CD8-positive, alpha-beta memory T cell (primary cell): ENCODE measurements at regions not wholly inside any gene's neighbourhood (a gene's known extent, or its start where the extent isn't known, plus 50 kb on each side); places are given as distances from the start of the nearest gene placed in this dataset.

Source experiments
- CTCF ChIA-PET: fragments of 350-600 bp; sonication (Branson Sonifier 250); formaldehyde crosslinking; loops from one replicate; lab custom pipeline; 2021; ENCODE audit warnings: antibody characterized with exemption; lab: Charles Lee
- POLR2A ChIA-PET: fragments of 350-600 bp; sonication (Branson Sonifier 250); formaldehyde crosslinking; loops from one replicate; lab custom pipeline; 2021; ENCODE audit warnings: antibody characterized with exemption; lab: Charles Lee
- DNase-seq, 5 donors: peaks; one replicate each; pipeline versions ENCODE4 v3.0.0 to v3.0.0-alpha.2; 2020 to 2022; ENCODE audit warnings: mixed read lengths in 1 of 5
- H3K27ac ChIP-seq: one replicate; pipeline ENCODE4 v1.7.0; 2013; ENCODE audit warnings: low read depth, mild to moderate bottlenecking, low read length, moderate library complexity
- H3K27me3 ChIP-seq: 2 replicates; pipeline ENCODE4 v1.7.0; 2013; ENCODE audit warnings: low read length, mild to moderate bottlenecking; ENCODE audit not compliant: insufficient read depth, poor library complexity, severe bottlenecking
- H3K36me3 ChIP-seq: 2 replicates; pipeline ENCODE4 v1.7.0; 2013; ENCODE audit warnings: mild to moderate bottlenecking, low read length, moderate library complexity; ENCODE audit not compliant: insufficient read depth
- H3K4me1 ChIP-seq: 2 replicates; pipeline ENCODE4 v1.7.0; 2013; ENCODE audit warnings: mild to moderate bottlenecking, low read length, moderate library complexity; ENCODE audit not compliant: insufficient read depth
- H3K4me3 ChIP-seq: 2 replicates; pipeline ENCODE4 v1.7.0; 2013; ENCODE audit warnings: mild to moderate bottlenecking, low read length
- H3K9me3 ChIP-seq: 2 replicates; pipeline ENCODE4 v1.7.0; 2013; ENCODE audit warnings: mild to moderate bottlenecking, low read length
- H3K27ac Mint-ChIP-seq, 8 donors: one replicate each; pipeline ENCODE4 v1.8.0; 2020 to 2021; ENCODE audit warnings: mixed read lengths in 8 of 8, mild to moderate bottlenecking in 6 of 8, inconsistent platforms in 3 of 8, moderate library complexity in 3 of 8
- H3K27me3 Mint-ChIP-seq, 2 donors: one replicate each; pipeline ENCODE4 v1.8.0; 2020 to 2021; ENCODE audit warnings: mixed read lengths in 2 of 2, mild to moderate bottlenecking in 1 of 2, moderate library complexity in 1 of 2
- H3K36me3 Mint-ChIP-seq, 3 donors: one replicate each; pipeline ENCODE4 v1.8.0; 2020 to 2021; ENCODE audit warnings: mixed read lengths in 3 of 3, inconsistent platforms in 1 of 3, mild to moderate bottlenecking in 1 of 3
- H3K4me1 Mint-ChIP-seq, 3 donors: one replicate each; pipeline ENCODE4 v1.8.0; 2020 to 2021; ENCODE audit warnings: mixed read lengths in 3 of 3, inconsistent platforms in 1 of 3, mild to moderate bottlenecking in 1 of 3
- H3K4me3 Mint-ChIP-seq, 7 donors: one replicate each; pipeline ENCODE4 v1.8.0; 2020 to 2021; ENCODE audit warnings: mixed read lengths in 7 of 7, mild to moderate bottlenecking in 6 of 7, moderate library complexity in 4 of 7, inconsistent platforms in 2 of 7
- H3K9me3 Mint-ChIP-seq, 5 donors: one replicate each; pipeline ENCODE4 v1.8.0; 2020 to 2022; ENCODE audit warnings: mixed read lengths in 5 of 5, mild to moderate bottlenecking in 3 of 5, moderate library complexity in 2 of 5, inconsistent platforms in 1 of 5

DNA sequence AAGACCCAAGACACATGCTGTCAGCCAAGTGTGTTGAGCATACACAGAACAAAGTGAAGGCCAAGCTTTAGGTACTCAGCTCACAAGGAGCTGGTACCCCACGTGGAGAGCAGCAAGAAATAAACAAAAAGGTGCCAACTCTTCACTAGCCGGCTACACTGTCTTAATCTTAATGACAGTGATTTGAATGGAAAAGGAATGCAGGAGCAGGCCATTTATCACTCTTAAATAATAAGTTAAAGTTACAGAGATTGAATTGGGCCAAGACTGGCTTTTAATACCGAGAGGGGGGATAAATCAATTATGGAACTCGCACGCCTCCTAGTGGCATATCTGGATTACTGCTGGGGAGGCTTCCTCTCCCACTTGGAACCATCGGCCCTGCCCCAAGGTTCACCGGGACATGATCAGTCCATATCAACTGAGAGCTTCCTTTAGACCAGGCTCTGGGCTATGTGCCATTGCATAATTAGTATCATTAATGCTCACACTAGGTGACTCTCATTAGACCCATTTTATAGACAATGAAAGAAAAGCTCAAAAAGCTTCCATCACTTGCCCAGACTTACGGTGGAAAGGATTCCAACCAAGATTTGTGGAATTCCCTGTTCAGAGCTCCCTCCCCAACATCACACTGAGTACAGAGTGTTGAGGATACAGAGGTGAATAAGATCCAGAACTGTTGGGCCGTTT lies 94.0 kb downstream of the ACTL7B start:
- no peak for DNase-seq
- H3K27me3 Mint-ChIP-seq: peaks cover 4 to 6% of the 10 kb centered on the region in 2 donors
- no peak overlapping the region for H3K4me3 Mint-ChIP-seq
- peaks cover 0 to 3% (median 0%) of the 10 kb centered on the region in 3 donors for H3K36me3 Mint-ChIP-seq
- H3K27ac Mint-ChIP-seq: no peak overlapping the region
- no peaks in the 10 kb centered on the region for H3K27me3 ChIP-seq
- H3K9me3 ChIP-seq: no peaks in the 10 kb centered on the region
- POLR2A ChIA-PET: no interaction called here
- CTCF ChIA-PET: interaction anchor here (1.4 kb wide), 1 partner anchor 13 kb away, joined by 3 read pairs; no protein-coding TSS in a partner anchor
- H3K4me1 ChIP-seq: no peaks in the 10 kb centered on the region
- H3K9me3 Mint-ChIP-seq: peaks cover 0 to 3% (median 1%) of the 10 kb centered on the region in 5 donors
- no peaks in the 10 kb centered on the region for H3K36me3 ChIP-seq
- peaks cover 0 to 4% (median 0%) of the 10 kb centered on the region in 3 donors for H3K4me1 Mint-ChIP-seq
- no peak overlapping the region for H3K4me3 ChIP-seq
- H3K27ac ChIP-seq: no peak overlapping the region

DNA sequence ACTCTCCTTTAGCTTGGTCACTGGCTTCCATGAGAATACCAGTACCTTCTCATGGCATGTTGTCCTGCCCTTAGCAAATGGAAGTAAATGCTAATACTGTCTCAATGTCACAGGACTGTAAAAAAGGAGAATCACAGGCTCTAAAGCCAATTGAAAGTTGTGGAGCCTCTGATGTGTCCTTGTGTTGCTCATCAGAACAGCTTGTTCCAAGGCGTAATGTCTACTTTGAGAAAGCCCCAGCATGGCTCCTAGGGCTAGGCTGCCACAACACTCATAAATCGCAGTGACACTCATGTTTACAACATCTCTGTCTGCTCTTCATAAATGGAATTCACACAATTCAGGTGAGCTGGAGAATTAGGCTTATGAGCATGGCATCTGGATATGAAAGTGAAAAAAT lies 94.9 kb downstream of the ACTL7B start:
- H3K4me1 ChIP-seq: no peaks in the 10 kb centered on the region
- Mint-ChIP-seq H3K36me3 (peaks cover 0 to 3% (median 0%) of the 10 kb centered on the region in 3 donors), H3K27me3 (peaks cover 4 to 5% of the 10 kb centered on the region in 2 donors), H3K27ac (no peak overlapping the region), H3K4me1 (peaks cover 0 to 4% (median 0%) of the 10 kb centered on the region in 3 donors), H3K4me3 (no peak overlapping the region), H3K9me3 (peaks cover 0 to 3% (median 1%) of the 10 kb centered on the region in 5 donors)
- DNase-seq: no peak
- CTCF ChIA-PET: interaction anchor here (1.4 kb wide), 1 partner anchor 14 kb away, joined by 3 read pairs; no protein-coding TSS in a partner anchor
- no peak overlapping the region for H3K27ac ChIP-seq
- H3K4me3 ChIP-seq: no peak overlapping the region
- H3K36me3 ChIP-seq: no peaks in the 10 kb centered on the region
- POLR2A ChIA-PET: no interaction called here
- no peaks in the 10 kb centered on the region for H3K9me3 ChIP-seq
- H3K27me3 ChIP-seq: no peaks in the 10 kb centered on the region

DNA sequence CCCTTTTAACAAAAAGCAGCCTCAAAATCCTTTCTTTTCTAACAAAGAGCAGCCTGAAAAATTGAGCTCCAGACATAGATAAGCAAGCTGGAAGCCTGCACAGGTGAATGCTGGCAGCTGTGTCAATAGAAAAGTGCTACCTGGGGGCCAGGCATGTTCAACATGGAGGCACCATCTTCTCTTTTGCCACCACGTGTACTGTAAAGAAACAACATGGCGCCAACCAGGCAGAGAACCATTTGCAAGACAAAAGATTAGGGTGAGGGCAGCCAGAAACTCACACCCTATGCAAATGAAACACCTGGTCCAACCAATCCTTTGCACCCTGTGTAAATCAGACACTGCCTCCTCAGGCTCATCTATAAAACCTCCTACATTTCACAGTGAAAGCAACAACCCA lies 96.0 kb downstream of the ACTL7B start:
- no peak overlapping the region for H3K27ac ChIP-seq
- Mint-ChIP-seq H3K36me3 (peaks cover 0 to 3% (median 0%) of the 10 kb centered on the region in 3 donors), H3K27ac (no peak overlapping the region), H3K9me3 (peaks cover 0 to 3% (median 1%) of the 10 kb centered on the region in 5 donors), H3K27me3 (peaks cover 4 to 5% of the 10 kb centered on the region in 2 donors), H3K4me1 (peaks cover 0 to 4% (median 0%) of the 10 kb centered on the region in 3 donors), H3K4me3 (no peak overlapping the region)
- CTCF ChIA-PET: no interaction called here
- no peaks in the 10 kb centered on the region for H3K36me3 ChIP-seq
- no peaks in the 10 kb centered on the region for H3K27me3 ChIP-seq
- DNase-seq: no peak
- no peaks in the 10 kb centered on the region for H3K9me3 ChIP-seq
- H3K4me3 ChIP-seq: no peak overlapping the region
- H3K4me1 ChIP-seq: no peaks in the 10 kb centered on the region
- POLR2A ChIA-PET: no interaction called here

DNA sequence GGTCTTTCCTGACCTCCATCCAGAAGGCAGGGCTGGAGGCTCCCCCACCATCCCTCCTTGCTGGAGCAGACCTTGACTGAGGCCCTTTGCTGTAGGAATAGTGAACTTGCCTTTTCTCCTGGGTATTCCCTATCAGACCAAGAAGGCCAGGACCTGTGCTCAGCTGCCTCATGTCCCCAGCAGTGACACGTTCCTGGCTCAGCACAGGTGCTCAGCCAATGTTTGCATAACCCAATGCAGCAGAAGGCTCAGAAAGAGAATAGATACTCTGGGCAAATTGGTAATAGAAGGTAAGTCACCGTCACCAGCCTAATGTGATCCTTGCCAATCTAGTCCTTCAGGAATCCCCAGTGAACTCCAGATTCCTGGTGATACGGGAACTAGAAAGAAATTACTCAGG lies 96.4 kb downstream of the ACTL7B start:
- Mint-ChIP-seq H3K4me1 (peaks cover 0 to 4% (median 0%) of the 10 kb centered on the region in 3 donors), H3K36me3 (peaks cover 0 to 3% (median 0%) of the 10 kb centered on the region in 3 donors), H3K27me3 (peaks cover 4 to 5% of the 10 kb centered on the region in 2 donors), H3K4me3 (no peak overlapping the region), H3K27ac (no peak overlapping the region), H3K9me3 (peaks cover 0 to 3% (median 1%) of the 10 kb centered on the region in 5 donors)
- Histone ChIP-seq H3K27me3 (no peaks in the 10 kb centered on the region), H3K4me1 (no peaks in the 10 kb centered on the region), H3K27ac (no peak overlapping the region), H3K9me3 (no peaks in the 10 kb centered on the region), H3K4me3 (no peak overlapping the region), H3K36me3 (no peaks in the 10 kb centered on the region)
- CTCF ChIA-PET: no interaction called here
- no peak for DNase-seq
- POLR2A ChIA-PET: no interaction called here

DNA sequence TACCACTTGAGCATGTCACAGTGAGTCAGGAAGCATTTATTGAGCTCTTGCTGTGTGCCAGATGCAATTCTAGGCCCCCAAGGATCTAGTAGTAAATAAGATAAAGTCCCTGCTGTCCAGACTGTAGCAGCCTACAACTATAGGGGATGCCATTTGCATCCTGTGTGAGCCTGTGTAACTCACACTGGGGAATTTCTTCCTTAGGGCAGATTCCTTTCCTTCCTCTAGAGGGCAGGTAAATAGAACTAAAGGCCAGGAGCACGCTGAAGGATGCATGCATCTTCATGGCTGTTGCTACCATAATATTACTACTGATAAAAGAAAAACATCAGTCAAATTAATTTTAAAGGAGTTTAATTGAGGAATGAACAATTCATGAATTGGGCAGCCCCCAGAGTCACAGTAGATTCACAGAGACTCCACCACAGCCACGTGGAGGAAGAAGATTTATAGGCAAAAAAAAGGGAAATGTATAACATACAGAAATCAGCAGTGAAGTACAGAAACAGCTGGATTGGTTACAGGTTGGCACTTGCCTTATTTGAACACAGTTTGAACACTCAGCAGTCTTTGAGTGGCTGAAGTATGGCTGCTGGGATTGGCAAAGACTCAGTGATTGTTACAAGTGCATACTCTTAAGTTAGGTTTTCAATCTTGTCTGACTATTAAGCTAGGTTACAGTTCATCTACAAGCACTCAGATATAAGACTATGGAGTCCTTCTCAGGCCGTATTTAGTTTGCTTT lies 98.9 kb downstream of the ACTL7B start:
- H3K36me3 ChIP-seq: no peaks in the 10 kb centered on the region
- Mint-ChIP-seq H3K9me3 (peaks cover 0 to 3% (median 1%) of the 10 kb centered on the region in 5 donors), H3K4me3 (no peak overlapping the region), H3K27ac (no peak overlapping the region), H3K27me3 (peaks cover 0 to 5% of the 10 kb centered on the region in 2 donors), H3K36me3 (peaks cover 0 to 3% (median 0%) of the 10 kb centered on the region in 3 donors), H3K4me1 (peaks cover 0 to 4% (median 0%) of the 10 kb centered on the region in 3 donors)
- no peak for DNase-seq
- H3K4me3 ChIP-seq: no peak overlapping the region
- H3K9me3 ChIP-seq: no peaks in the 10 kb centered on the region
- ChIA-PET POLR2A (no interaction called here), CTCF (no interaction called here)
- no peaks in the 10 kb centered on the region for H3K27me3 ChIP-seq
- no peaks in the 10 kb centered on the region for H3K4me1 ChIP-seq
- H3K27ac ChIP-seq: no peak overlapping the region

DNA sequence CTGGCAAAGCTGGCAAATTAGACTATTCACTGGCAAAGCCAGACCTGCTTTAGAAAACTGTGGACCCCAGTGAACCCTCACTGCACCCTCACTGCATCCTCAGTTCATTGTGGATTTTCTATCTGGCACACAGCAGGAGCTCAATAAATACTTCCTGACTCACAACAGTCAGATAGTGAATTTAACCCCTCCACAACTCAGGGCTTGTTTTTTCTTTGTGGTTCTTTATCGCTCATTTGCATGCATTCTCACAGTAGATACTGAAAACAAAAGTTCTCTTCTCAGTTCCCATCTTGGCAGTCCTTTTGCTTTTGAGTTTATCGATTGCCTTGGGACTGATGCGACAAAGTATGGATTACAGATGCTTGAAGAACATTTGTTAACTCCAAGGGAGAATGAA lies 99.8 kb downstream of the ACTL7B start:
- no peak overlapping the region for H3K4me3 ChIP-seq
- no peaks in the 10 kb centered on the region for H3K36me3 ChIP-seq
- no peaks in the 10 kb centered on the region for H3K27me3 ChIP-seq
- H3K27ac ChIP-seq: no peak overlapping the region
- peaks cover 0 to 3% (median 1%) of the 10 kb centered on the region in 5 donors for H3K9me3 Mint-ChIP-seq
- no peaks in the 10 kb centered on the region for H3K4me1 ChIP-seq
- H3K4me3 Mint-ChIP-seq: no peak overlapping the region
- H3K27me3 Mint-ChIP-seq: peaks cover 0 to 3% of the 10 kb centered on the region in 2 donors
- POLR2A ChIA-PET: no interaction called here
- H3K27ac Mint-ChIP-seq: no peak overlapping the region
- H3K36me3 Mint-ChIP-seq: peaks cover 0 to 3% (median 0%) of the 10 kb centered on the region in 3 donors
- no peaks in the 10 kb centered on the region for H3K9me3 ChIP-seq
- DNase-seq: no peak
- CTCF ChIA-PET: no interaction called here
- no peaks in the 10 kb centered on the region for H3K4me1 Mint-ChIP-seq

DNA sequence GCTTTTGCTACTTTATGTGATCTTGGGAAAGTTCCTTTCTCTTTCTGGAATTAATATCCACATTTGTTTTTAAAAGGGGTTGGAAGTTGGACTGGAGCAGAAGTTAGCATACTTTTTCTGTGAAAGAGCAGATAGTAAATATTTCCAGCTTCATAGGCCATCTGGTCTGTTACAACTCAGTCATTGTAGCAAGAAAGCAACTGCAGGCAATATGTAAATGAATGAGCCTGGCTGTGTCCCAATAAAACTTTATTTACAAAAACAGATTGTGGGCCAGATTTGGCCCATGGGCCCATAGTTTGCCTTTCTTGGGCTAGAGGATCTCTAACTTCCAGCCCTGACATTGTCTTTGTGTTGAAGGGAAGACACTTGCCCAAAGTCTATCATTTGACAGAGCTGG lies 104.4 kb downstream of the ACTL7B start:
- ChIA-PET POLR2A (no interaction called here), CTCF (no interaction called here)

DNA sequence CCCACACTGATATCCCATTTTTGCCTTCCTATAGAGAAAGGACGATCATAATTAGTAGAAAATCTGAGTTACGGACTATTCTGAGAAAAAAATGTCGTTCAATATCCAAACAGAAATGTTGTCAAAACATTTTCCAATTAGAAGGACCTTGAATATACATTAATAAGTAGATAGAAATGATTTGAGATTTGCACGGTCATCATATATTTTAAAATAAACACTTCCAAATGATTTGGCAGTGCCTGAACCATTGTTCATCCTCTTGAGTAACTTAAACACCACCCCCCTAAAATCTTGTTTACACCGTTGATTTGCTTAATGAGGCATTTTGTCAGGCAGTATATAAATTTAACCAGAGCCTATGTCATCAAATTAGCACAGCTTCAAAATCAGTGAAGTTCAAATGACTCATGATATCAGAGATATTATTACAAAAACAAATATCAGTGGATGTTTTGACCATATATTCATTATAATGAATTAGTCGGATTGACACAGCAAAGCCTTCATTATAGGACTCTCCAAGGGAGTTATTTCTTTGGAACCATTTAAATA lies 105.0 kb downstream of the ACTL7B start:
- Mint-ChIP-seq H3K27ac (no peak overlapping the region), H3K36me3 (no peaks in the 10 kb centered on the region), H3K4me1 (no peaks in the 10 kb centered on the region), H3K4me3 (no peak overlapping the region), H3K9me3 (peaks cover 0 to 3% (median 0%) of the 10 kb centered on the region in 5 donors), H3K27me3 (no peaks in the 10 kb centered on the region)
- H3K27ac ChIP-seq: no peak overlapping the region
- ChIA-PET POLR2A (no interaction called here), CTCF (no interaction called here)
- no peak overlapping the region for H3K4me3 ChIP-seq
- no peaks in the 10 kb centered on the region for H3K4me1 ChIP-seq
- no peak for DNase-seq
- no peaks in the 10 kb centered on the region for H3K36me3 ChIP-seq
- H3K27me3 ChIP-seq: no peaks in the 10 kb centered on the region
- no peaks in the 10 kb centered on the region for H3K9me3 ChIP-seq

More for the DNA sequence above, 104.4 kb downstream of the ACTL7B start:
- Histone ChIP-seq H3K4me3 (no peak overlapping the region), H3K27me3 (no peaks in the 10 kb centered on the region), H3K36me3 (no peaks in the 10 kb centered on the region), H3K4me1 (no peaks in the 10 kb centered on the region), H3K9me3 (no peaks in the 10 kb centered on the region), H3K27ac (no peak overlapping the region)
- Mint-ChIP-seq H3K9me3 (peaks cover 0 to 3% (median 0%) of the 10 kb centered on the region in 5 donors), H3K4me3 (no peak overlapping the region), H3K4me1 (no peaks in the 10 kb centered on the region), H3K27me3 (peaks cover 0 to 1% of the 10 kb centered on the region in 2 donors), H3K36me3 (no peaks in the 10 kb centered on the region), H3K27ac (no peak overlapping the region)
- no peak for DNase-seq
